ACC112 (cell line): ENCODE measurements at regions not wholly inside any gene's neighbourhood (a gene's known extent, or its start where the extent isn't known, plus 50 kb on each side); places are given as distances from the start of the nearest gene placed in this dataset.

Experiments used
- H2AFZ ChIP-seq: fragments of 200-600 bp; sonication (generic); one replicate; pipeline ENCODE4 v1.6.0; 2017; ENCODE audit warnings: antibody characterized with exemption, low read length; ENCODE audit not compliant: unreplicated experiment
- H3K27ac ChIP-seq: fragments of 200-600 bp; sonication (generic); 2 replicates; pipeline ENCODE4 v1.5.1; 2014; ENCODE audit warnings: low read depth, mild to moderate bottlenecking, antibody characterized with exemption, low read length, moderate library complexity
- H3K27me3 ChIP-seq: fragments of 200-600 bp; sonication (generic); 2 replicates; pipeline ENCODE4 v1.6.1; 2014; ENCODE audit warnings: mild to moderate bottlenecking, antibody characterized with exemption, low read length, moderate library complexity, mixed read lengths; ENCODE audit not compliant: insufficient read depth
- H3K36me3 ChIP-seq: fragments of 200-600 bp; sonication (generic); 2 replicates; pipeline ENCODE4 v1.6.1; 2016; ENCODE audit warnings: mild to moderate bottlenecking, antibody characterized with exemption, low read length, moderate library complexity, mixed read lengths; ENCODE audit not compliant: insufficient read depth
- H3K4me1 ChIP-seq: fragments of 200-600 bp; sonication (generic); one replicate; pipeline ENCODE4 v1.6.1; 2016; ENCODE audit warnings: low read length, mixed read lengths; ENCODE audit not compliant: insufficient read depth, unreplicated experiment, control insufficient read depth
- H3K4me3 ChIP-seq: fragments of 200-600 bp; sonication (generic); 2 replicates; pipeline ENCODE4 v1.5.1; 2014; ENCODE audit warnings: mild to moderate bottlenecking, low read depth, low read length
- H3K79me2 ChIP-seq: fragments of 200-600 bp; sonication (generic); one replicate; pipeline ENCODE4 v1.6.0; 2016; ENCODE audit warnings: low read length; ENCODE audit not compliant: control insufficient read depth, unreplicated experiment, insufficient read depth

- Histone ChIP-seq H3K4me3 (no peak overlapping the region), H3K4me1 (no peaks in the 10 kb centered on the region), H3K36me3 (no peaks in the 10 kb centered on the region), H2AFZ (no peak overlapping the region), H3K27me3 (no peaks in the 10 kb centered on the region), H3K27ac (no peak overlapping the region), H3K79me2 (no peaks in the 10 kb centered on the region)
Observed at GRCh38 chr7:125678771-125679170, 749.1 kb upstream of the POT1 start.

DNA sequence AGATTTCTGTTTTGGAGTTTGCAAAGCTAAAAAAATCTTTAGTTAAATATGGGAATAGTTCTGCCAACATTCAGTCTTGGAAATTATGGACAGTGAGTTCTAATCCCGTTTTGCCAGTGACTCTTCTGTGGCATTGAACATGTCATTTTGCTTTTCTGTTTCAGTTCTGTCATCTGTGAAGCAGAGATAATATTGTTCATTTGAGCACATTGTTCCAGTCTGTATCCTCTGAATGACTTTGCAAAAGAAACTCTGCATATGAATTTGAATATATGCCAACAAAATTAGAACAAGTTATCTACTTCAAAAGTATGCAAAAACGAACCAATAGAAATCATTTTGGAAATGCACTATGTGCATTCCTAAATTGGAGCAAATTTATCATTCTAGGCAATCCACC, 746.0 kb upstream of the POT1 start:
- H2AFZ ChIP-seq = no peak overlapping the region
- H3K4me3 ChIP-seq = no peak overlapping the region
- no peaks in the 10 kb centered on the region for H3K79me2 ChIP-seq
- H3K36me3 ChIP-seq = no peaks in the 10 kb centered on the region
- no peaks in the 10 kb centered on the region for H3K4me1 ChIP-seq
- no peaks in the 10 kb centered on the region for H3K27me3 ChIP-seq
- no peak overlapping the region for H3K27ac ChIP-seq

- no peak overlapping the region for H3K27ac ChIP-seq
- H3K79me2 ChIP-seq = no peaks in the 10 kb centered on the region
- H3K4me3 ChIP-seq = no peak overlapping the region
- H2AFZ ChIP-seq = no peak overlapping the region
- H3K4me1 ChIP-seq = no peaks in the 10 kb centered on the region
- H3K27me3 ChIP-seq = no peaks in the 10 kb centered on the region
- no peaks in the 10 kb centered on the region for H3K36me3 ChIP-seq
Observed at GRCh38 chr7:125675169-125675568, 745.5 kb upstream of the POT1 start.

DNA sequence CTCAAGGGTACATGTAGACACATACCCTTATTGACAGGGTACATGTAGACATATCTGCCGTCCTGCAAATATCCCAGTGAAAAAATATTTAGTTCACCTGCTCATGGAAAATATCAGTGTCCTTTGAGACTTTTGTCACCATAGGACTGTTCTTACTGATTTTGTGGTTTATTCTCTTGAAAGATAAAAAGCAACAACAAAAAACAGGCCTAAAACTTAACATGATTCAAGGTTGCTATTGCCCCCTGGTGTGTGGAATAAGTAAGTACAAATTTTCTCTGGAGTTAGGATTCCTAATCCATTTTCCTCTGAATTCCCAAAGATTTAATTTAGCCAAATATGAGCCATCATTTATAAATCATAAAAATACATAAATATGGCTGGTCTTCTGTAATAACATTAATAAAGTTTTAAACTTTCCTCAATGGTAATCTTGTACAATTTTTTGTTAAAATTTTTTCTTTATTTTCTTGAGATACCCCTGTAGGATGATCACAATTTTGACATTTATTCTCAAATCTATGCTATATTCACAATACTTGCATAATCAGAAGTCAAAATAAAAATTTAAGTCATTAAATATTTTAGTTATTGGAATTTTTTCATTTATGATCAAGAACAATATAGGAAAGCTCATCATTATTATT, 741.4 kb upstream of the POT1 start:
- Histone ChIP-seq H3K79me2 (no peaks in the 10 kb centered on the region), H3K4me1 (no peaks in the 10 kb centered on the region), H3K27ac (no peak overlapping the region), H2AFZ (no peak overlapping the region), H3K36me3 (no peaks in the 10 kb centered on the region), H3K27me3 (no peaks in the 10 kb centered on the region), H3K4me3 (no peak overlapping the region)

- no peaks in the 10 kb centered on the region for H3K27me3 ChIP-seq
- no peaks in the 10 kb centered on the region for H3K36me3 ChIP-seq
- no peak overlapping the region for H3K27ac ChIP-seq
- no peak overlapping the region for H3K4me3 ChIP-seq
- H2AFZ ChIP-seq = no peak overlapping the region
- no peaks in the 10 kb centered on the region for H3K79me2 ChIP-seq
- no peaks in the 10 kb centered on the region for H3K4me1 ChIP-seq
Observed at GRCh38 chr7:125668321-125668993, 738.8 kb upstream of the POT1 start.

- Histone ChIP-seq H3K27ac (no peak overlapping the region), H3K79me2 (no peaks in the 10 kb centered on the region), H3K4me1 (no peaks in the 10 kb centered on the region), H3K36me3 (no peaks in the 10 kb centered on the region), H3K27me3 (no peaks in the 10 kb centered on the region), H2AFZ (no peak overlapping the region), H3K4me3 (no peak overlapping the region)
Observed at GRCh38 chr7:125664625-125665024, 735.0 kb upstream of the POT1 start.

GRCh38 chr7:125663961-125664360, 734.3 kb upstream of the POT1 start:
- Histone ChIP-seq H3K27me3 (no peaks in the 10 kb centered on the region), H3K79me2 (no peaks in the 10 kb centered on the region), H3K4me1 (no peaks in the 10 kb centered on the region), H3K27ac (no peak overlapping the region), H3K36me3 (no peaks in the 10 kb centered on the region), H3K4me3 (no peak overlapping the region), H2AFZ (no peak overlapping the region)

DNA sequence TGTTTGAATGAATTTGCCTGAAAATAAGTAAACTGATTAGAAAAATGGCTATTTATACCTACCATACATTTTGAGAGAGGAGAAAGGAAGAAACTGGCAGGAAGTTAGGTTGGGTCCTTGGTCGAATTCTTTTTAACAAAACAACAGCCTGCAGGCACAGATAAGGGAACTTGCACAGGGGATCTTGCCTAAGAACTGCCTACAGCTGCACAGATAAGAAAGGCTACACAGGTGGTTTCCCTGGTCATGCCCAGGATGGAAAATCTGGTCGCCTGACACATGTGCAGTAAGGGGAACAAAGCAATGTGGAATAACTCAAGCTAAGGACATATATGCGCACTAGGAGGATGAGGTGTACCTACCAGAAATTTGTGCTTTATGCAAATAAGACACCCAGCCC, 732.1 kb upstream of the POT1 start:
- Histone ChIP-seq H2AFZ (no peak overlapping the region), H3K27ac (no peak overlapping the region), H3K36me3 (no peaks in the 10 kb centered on the region)

DNA sequence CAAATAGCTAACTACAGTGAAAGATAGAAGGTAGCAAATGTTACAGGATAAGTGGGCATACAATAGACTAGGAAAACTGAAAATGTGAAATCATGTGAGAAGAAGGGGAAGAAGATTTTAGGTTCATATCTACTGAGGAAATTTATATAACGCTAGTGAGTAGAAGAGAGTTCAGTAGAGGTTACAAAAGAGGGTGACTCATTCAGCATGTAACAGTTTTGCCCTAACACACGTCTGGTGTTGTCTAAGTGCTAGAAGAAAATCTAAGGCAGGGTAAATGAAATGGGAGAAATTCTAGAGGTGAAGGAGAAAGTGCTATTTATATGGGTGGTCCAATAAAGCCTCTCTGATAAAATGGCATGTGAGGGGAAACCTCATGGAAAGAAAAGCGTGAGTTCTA, 731.4 kb upstream of the POT1 start:
- Histone ChIP-seq H3K4me1 (no peaks in the 10 kb centered on the region), H3K4me3 (no peak overlapping the region), H2AFZ (no peak overlapping the region), H3K27ac (no peak overlapping the region), H3K27me3 (no peaks in the 10 kb centered on the region), H3K79me2 (no peaks in the 10 kb centered on the region), H3K36me3 (no peaks in the 10 kb centered on the region)

More for the DNA sequence above, 732.1 kb upstream of the POT1 start:
- Histone ChIP-seq H3K79me2 (no peaks in the 10 kb centered on the region), H3K4me3 (no peak overlapping the region), H3K4me1 (no peaks in the 10 kb centered on the region), H3K27me3 (no peaks in the 10 kb centered on the region)

DNA sequence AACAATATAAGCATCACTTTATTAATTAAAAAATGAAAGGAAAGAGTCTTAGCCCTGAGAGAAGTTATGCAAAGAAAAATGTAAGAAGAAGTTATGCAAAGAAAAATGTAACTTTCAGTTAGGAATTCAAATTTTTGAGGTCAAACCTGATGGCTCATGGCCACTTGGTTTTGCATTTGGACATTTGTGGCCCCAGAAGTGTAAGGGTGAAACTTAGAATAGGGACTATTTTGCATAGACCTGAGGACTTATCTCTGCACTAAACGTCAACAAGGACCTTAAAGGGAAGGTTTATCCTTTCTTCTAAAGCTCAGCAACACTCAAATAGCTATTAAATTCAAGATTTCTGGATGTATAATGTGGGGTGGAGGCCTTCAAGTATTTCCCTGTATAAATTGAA, 724.5 kb upstream of the POT1 start:
- Histone ChIP-seq H3K27me3 (no peaks in the 10 kb centered on the region), H3K79me2 (no peaks in the 10 kb centered on the region), H3K36me3 (no peaks in the 10 kb centered on the region), H3K27ac (no peak overlapping the region), H2AFZ (no peak overlapping the region), H3K4me1 (no peaks in the 10 kb centered on the region), H3K4me3 (no peak overlapping the region)

- Histone ChIP-seq H3K27me3 (no peaks in the 10 kb centered on the region), H2AFZ (no peak overlapping the region), H3K4me1 (no peaks in the 10 kb centered on the region), H3K36me3 (no peaks in the 10 kb centered on the region), H3K4me3 (no peak overlapping the region), H3K27ac (no peak overlapping the region), H3K79me2 (no peaks in the 10 kb centered on the region)
Observed at GRCh38 chr7:125651823-125652528, 722.4 kb upstream of the POT1 start.
